Muscle layer of duodenum (tissue), 2 donors: ENCODE measurements at regions not wholly inside any gene's neighbourhood (a gene's known extent, or its start where the extent isn't known, plus 50 kb on each side); places are given as distances from the start of the nearest gene placed in this dataset.

ENCODE experiments used
- H3K27ac ChIP-seq: one replicate; pipeline ENCODE4 v1.7.0; 2013; ENCODE audit warnings: mild to moderate bottlenecking, low read length
- H3K27me3 ChIP-seq: one replicate; pipeline ENCODE4 v1.7.0; 2013; ENCODE audit warnings: low read depth, mild to moderate bottlenecking, control low read depth, low read length
- H3K36me3 ChIP-seq, 2 donors: one replicate each; pipeline ENCODE4 v1.7.0; 2013; ENCODE audit warnings: low read length in 2 of 2, control low read depth in 1 of 2, mild to moderate bottlenecking in 1 of 2; ENCODE audit not compliant: insufficient read depth in 2 of 2, control insufficient read depth in 1 of 2
- H3K4me1 ChIP-seq, 2 donors: one replicate each; pipeline ENCODE4 v1.7.0; 2013; ENCODE audit warnings: low read length in 2 of 2, mild to moderate bottlenecking in 2 of 2, control low read depth in 1 of 2, moderate library complexity in 1 of 2; ENCODE audit not compliant: insufficient read depth in 2 of 2, control insufficient read depth in 1 of 2
- H3K4me3 ChIP-seq, 2 donors: one replicate each; pipeline ENCODE4 v1.7.0; 2013; ENCODE audit warnings: low read length in 2 of 2, low read depth in 1 of 2, mild to moderate bottlenecking in 1 of 2
- H3K9me3 ChIP-seq, 2 donors: one replicate each; pipeline ENCODE4 v1.7.0; 2013; ENCODE audit warnings: low read length in 2 of 2, control low read depth in 1 of 2, mild to moderate bottlenecking in 1 of 2; ENCODE audit not compliant: control insufficient read depth in 1 of 2
- donor health status: healthy.

DNA sequence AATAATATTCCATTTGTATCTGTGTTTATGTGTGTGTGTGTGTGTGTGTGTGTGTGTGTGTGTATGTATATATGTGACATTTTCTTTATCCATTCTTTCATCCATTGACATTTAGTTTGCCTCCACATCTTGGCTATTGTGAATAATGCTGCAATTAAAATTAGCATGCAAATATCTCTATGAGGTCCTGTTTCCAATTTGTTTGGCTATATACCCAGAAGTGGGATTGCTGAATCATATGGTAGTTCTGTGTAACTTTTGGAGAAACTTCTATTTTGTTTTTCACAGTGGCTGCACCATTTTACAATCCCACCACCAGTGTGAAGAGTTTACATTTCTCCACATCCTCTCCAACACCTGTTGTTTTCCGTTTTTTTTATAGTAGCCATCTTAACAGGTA lies 53.1 kb downstream of the CH25H start:
- Histone ChIP-seq H3K36me3 (no peaks in the 10 kb centered on the region), H3K9me3 (no peaks in the 10 kb centered on the region), H3K4me3 (no peak overlapping the region), H3K27ac (no peak overlapping the region), H3K4me1 (no peaks in the 10 kb centered on the region), H3K27me3 (no peaks in the 10 kb centered on the region)

GRCh38 chr10:89153116-89153515 lies 54.0 kb downstream of the CH25H start:
- no peaks in the 10 kb centered on the region for H3K36me3 ChIP-seq
- H3K27me3 ChIP-seq = no peaks in the 10 kb centered on the region
- no peaks in the 10 kb centered on the region for H3K4me1 ChIP-seq
- no peak overlapping the region for H3K4me3 ChIP-seq
- H3K27ac ChIP-seq = no peak overlapping the region
- H3K9me3 ChIP-seq = no peaks in the 10 kb centered on the region

DNA sequence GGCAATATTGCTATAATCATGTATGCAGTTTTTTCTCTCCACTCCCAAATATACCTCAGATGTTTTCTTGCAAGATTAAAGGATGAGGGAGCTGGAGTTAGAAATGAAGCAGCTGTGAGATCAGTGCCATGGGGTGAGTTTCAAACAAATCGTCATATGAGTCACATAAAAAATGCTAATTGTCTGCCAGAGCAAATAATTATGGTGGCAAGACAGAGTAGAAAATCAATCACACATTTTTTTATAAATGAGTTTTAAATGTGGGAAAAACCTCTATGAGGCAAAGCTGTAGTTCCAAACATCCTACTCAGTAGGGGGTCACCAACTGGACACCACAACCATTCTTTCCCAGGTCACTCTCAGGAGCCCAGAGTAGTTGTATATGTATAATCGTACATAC lies 55.3 kb downstream of the CH25H start:
- Histone ChIP-seq H3K36me3 (no peaks in the 10 kb centered on the region), H3K9me3 (no peaks in the 10 kb centered on the region), H3K4me3 (no peak overlapping the region), H3K4me1 (no peaks in the 10 kb centered on the region), H3K27ac (no peak overlapping the region), H3K27me3 (no peaks in the 10 kb centered on the region)

- Histone ChIP-seq H3K9me3 (no peaks in the 10 kb centered on the region), H3K4me1 (no peaks in the 10 kb centered on the region), H3K27ac (no peak overlapping the region), H3K36me3 (no peaks in the 10 kb centered on the region), H3K27me3 (no peaks in the 10 kb centered on the region), H3K4me3 (no peak overlapping the region)
Observed at GRCh38 chr10:89148061-89148460, 59.1 kb downstream of the CH25H start.

DNA sequence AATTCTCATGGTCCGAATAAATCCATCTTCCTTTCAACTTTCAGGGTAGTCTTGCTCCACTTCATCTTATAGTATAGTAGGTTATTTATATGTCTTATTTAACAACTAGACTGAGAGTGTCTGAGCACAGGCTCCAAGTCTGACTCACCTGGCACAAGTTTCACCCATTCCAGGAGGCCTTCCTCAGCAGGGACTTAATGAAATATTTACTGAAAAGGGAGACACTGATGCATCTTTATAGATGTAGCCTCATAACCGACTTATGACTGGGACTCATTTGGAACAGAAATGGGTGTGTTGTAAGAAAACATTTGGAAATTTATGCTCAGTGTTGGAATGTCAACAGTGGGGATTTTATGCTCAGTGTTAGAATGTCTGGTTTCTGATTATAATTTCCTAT lies 59.9 kb downstream of the CH25H start:
- Histone ChIP-seq H3K27me3 (no peaks in the 10 kb centered on the region), H3K9me3 (no peaks in the 10 kb centered on the region), H3K4me1 (no peaks in the 10 kb centered on the region), H3K27ac (no peak overlapping the region), H3K4me3 (no peak overlapping the region), H3K36me3 (no peaks in the 10 kb centered on the region)

GRCh38 chr10:89144836-89145235 lies 62.3 kb downstream of the CH25H start:
- H3K4me1 ChIP-seq = no peaks in the 10 kb centered on the region
- H3K4me3 ChIP-seq = no peak overlapping the region
- H3K9me3 ChIP-seq = no peaks in the 10 kb centered on the region
- H3K27me3 ChIP-seq = no peaks in the 10 kb centered on the region
- no peak overlapping the region for H3K27ac ChIP-seq
- H3K36me3 ChIP-seq = no peaks in the 10 kb centered on the region

- Histone ChIP-seq H3K4me1 (no peaks in the 10 kb centered on the region), H3K9me3 (no peaks in the 10 kb centered on the region), H3K4me3 (no peak overlapping the region), H3K27ac (no peak overlapping the region), H3K36me3 (no peaks in the 10 kb centered on the region), H3K27me3 (no peaks in the 10 kb centered on the region)
Observed at GRCh38 chr10:89142590-89142989, 64.5 kb downstream of the CH25H start.

- Histone ChIP-seq H3K4me1 (no peaks in the 10 kb centered on the region), H3K27me3 (no peaks in the 10 kb centered on the region), H3K36me3 (no peaks in the 10 kb centered on the region), H3K4me3 (no peak overlapping the region), H3K27ac (no peak overlapping the region), H3K9me3 (no peaks in the 10 kb centered on the region)
Observed at GRCh38 chr10:89138755-89139490, 68.2 kb downstream of the CH25H start.

- Histone ChIP-seq H3K9me3 (no peaks in the 10 kb centered on the region), H3K27me3 (no peaks in the 10 kb centered on the region), H3K4me3 (no peak overlapping the region), H3K27ac (no peak overlapping the region), H3K4me1 (no peaks in the 10 kb centered on the region), H3K36me3 (no peaks in the 10 kb centered on the region)
Observed at GRCh38 chr10:89134963-89135362, 72.2 kb downstream of the CH25H start.

DNA sequence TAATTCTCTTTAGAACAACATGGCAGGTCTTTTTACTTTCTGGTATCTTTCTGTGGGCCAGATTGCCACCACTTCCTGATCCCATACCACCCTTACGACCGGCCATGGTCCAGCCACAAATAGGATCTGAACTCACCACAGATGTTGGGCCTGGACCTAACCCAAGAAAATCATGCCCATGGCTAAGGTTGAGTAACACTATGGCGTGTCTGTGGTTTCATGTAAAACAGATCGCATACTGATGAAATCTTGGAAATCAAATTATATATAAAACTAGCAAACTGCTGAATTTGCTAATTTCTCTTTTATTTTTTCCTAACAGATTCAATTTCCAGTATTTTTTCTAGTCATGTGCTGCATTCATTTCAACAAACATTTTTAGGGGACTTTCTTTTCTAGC lies 77.2 kb downstream of the CH25H start:
- Histone ChIP-seq H3K4me3 (no peak overlapping the region), H3K9me3 (no peaks in the 10 kb centered on the region), H3K36me3 (no peaks in the 10 kb centered on the region), H3K27me3 (no peaks in the 10 kb centered on the region), H3K4me1 (no peaks in the 10 kb centered on the region), H3K27ac (no peak overlapping the region)

GRCh38 chr10:89122433-89123051 lies 84.6 kb downstream of the CH25H start:
- no peak overlapping the region for H3K4me3 ChIP-seq
- peak overlapping the region; percentile 46 for H3K27ac ChIP-seq
- no peaks in the 10 kb centered on the region for H3K27me3 ChIP-seq
- no peaks in the 10 kb centered on the region for H3K4me1 ChIP-seq
- H3K36me3 ChIP-seq = no peaks in the 10 kb centered on the region
- no peaks in the 10 kb centered on the region for H3K9me3 ChIP-seq

- Histone ChIP-seq H3K27ac (no peak overlapping the region), H3K4me3 (no peak overlapping the region)
Observed at GRCh38 chr10:89121764-89122020, 85.4 kb downstream of the CH25H start.

More at GRCh38 chr10:89121764-89122020, 85.4 kb downstream of the CH25H start:
- Histone ChIP-seq H3K4me1 (no peaks in the 10 kb centered on the region), H3K27me3 (no peaks in the 10 kb centered on the region), H3K9me3 (no peaks in the 10 kb centered on the region), H3K36me3 (no peaks in the 10 kb centered on the region)
